Osteoblast (primary cell): ENCODE measurements at regions not wholly inside any gene's neighbourhood (a gene's known extent, or its start where the extent isn't known, plus 50 kb on each side); places are given as distances from the start of the nearest gene placed in this dataset.
A peak's percentile ranks its signal among the peaks of the same experiment; 100 is the strongest.

ENCODE experiments used
- DNase-seq: peaks from one replicate; pipeline ENCODE4 v3.0.0; 2011; ENCODE audit warnings: low spot score, mixed read lengths; ENCODE audit not compliant: insufficient read length; ENCODE audit errors: missing footprints
- H2AFZ ChIP-seq: 2 replicates; pipeline ENCODE4 v1.6.0; 2011; ENCODE audit warnings: mild to moderate bottlenecking, low read length
- H3K27ac ChIP-seq: 2 replicates; pipeline ENCODE4 v1.5.1; 2011; ENCODE audit warnings: mild to moderate bottlenecking, low read depth, low read length, moderate library complexity
- H3K27me3 ChIP-seq: 2 replicates; pipeline ENCODE4 v1.6.0; 2012; ENCODE audit warnings: mild to moderate bottlenecking, control low read depth, inconsistent platforms, low read length, moderate library complexity; ENCODE audit not compliant: insufficient read depth
- H3K36me3 ChIP-seq: 2 replicates; pipeline ENCODE4 v1.5.1; 2011; ENCODE audit warnings: mild to moderate bottlenecking, low read length, control low read depth, moderate library complexity; ENCODE audit not compliant: insufficient read depth
- H3K4me1 ChIP-seq: 2 replicates; pipeline ENCODE4 v1.5.1; 2011; ENCODE audit warnings: mild to moderate bottlenecking, low read length, control low read depth, moderate library complexity; ENCODE audit not compliant: insufficient read depth
- H3K4me2 ChIP-seq: 2 replicates; pipeline ENCODE4 v1.6.0; 2011; ENCODE audit warnings: mild to moderate bottlenecking, low read length; ENCODE audit not compliant: insufficient read depth
- H3K4me3 ChIP-seq: fragments of 200-600 bp; sonication (generic); 3 replicates; pipeline ENCODE4 v1.5.1; 2012; ENCODE audit warnings: mild to moderate bottlenecking, low read length, inconsistent platforms; ENCODE audit not compliant: insufficient read depth
- H3K79me2 ChIP-seq: 2 replicates; pipeline ENCODE4 v1.6.0; 2012; ENCODE audit warnings: mild to moderate bottlenecking, low read length, control low read depth, inconsistent platforms; ENCODE audit not compliant: insufficient read depth
- H3K9me3 ChIP-seq: 2 replicates; pipeline ENCODE4 v1.5.1; 2011; ENCODE audit warnings: low read depth, low read length, control low read depth
- H4K20me1 ChIP-seq: 2 replicates; pipeline ENCODE4 v1.6.0; 2012; ENCODE audit warnings: mild to moderate bottlenecking, low read length, control low read depth; ENCODE audit not compliant: insufficient read depth
- CTCF ChIP-seq: IDR thresholded peaks from 2 replicates; pipeline ENCODE4 v1.5.1; 2011; ENCODE audit warnings: mild to moderate bottlenecking, low read depth, low read length, moderate library complexity; ENCODE audit errors: extremely low read depth

- TF ChIP-seq CTCF = no peak
- no peaks in the 10 kb centered on the region for H4K20me1 ChIP-seq
- H3K27me3 ChIP-seq = no peaks in the 10 kb centered on the region
- peak overlapping the region; percentile 65 for H3K4me2 ChIP-seq
- no peaks in the 10 kb centered on the region for H3K9me3 ChIP-seq
- H3K36me3 ChIP-seq = no peaks in the 10 kb centered on the region
- peak overlapping the region; percentile 35 for H3K4me3 ChIP-seq
- no peak for DNase-seq
- peaks cover 25% of the 10 kb centered on the region for H3K4me1 ChIP-seq
- peak overlapping the region; percentile 49 for H2AFZ ChIP-seq
- peak overlapping the region; percentile 90 for H3K27ac ChIP-seq
- no peaks in the 10 kb centered on the region for H3K79me2 ChIP-seq
Observed at GRCh38 chr7:17043012-17043877, 161.5 kb upstream of the AGR3 start.

DNA sequence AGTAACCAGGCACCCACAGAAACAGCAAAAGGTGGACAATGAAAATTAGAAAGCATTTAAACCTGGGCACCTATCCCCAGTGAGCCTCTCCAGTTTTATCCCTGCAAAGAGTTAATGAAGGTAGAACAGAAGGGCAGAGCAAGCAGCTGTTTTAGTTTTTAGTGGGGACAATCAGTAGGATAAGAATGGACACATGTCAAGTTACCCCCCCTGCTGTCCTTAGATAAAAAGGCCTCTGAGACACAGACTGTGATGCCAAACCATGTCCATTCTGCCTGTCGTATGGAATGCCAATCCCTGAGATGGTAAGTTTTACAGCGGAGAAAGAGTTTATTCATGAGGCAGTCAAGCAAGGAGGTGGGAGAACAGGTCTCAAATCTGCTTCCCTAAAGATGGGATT is 162.6 kb upstream of the AGR3 start:
- no peak for TF ChIP-seq CTCF
- Histone ChIP-seq H4K20me1 (no peaks in the 10 kb centered on the region), H3K79me2 (no peaks in the 10 kb centered on the region), H2AFZ (no peak overlapping the region), H3K4me3 (no peak overlapping the region), H3K4me1 (peaks cover 25% of the 10 kb centered on the region), H3K9me3 (no peaks in the 10 kb centered on the region), H3K27me3 (no peaks in the 10 kb centered on the region), H3K4me2 (no peak overlapping the region), H3K36me3 (no peaks in the 10 kb centered on the region), H3K27ac (no peak overlapping the region)
- DNase-seq = no peak

- no peak overlapping the region for H3K4me3 ChIP-seq
- H2AFZ ChIP-seq = no peak overlapping the region
- H3K36me3 ChIP-seq = no peaks in the 10 kb centered on the region
- no peak overlapping the region for H3K27ac ChIP-seq
- no peak for DNase-seq
- no peaks in the 10 kb centered on the region for H3K9me3 ChIP-seq
- no peaks in the 10 kb centered on the region for H3K27me3 ChIP-seq
- no peak for TF ChIP-seq CTCF
- no peaks in the 10 kb centered on the region for H4K20me1 ChIP-seq
- H3K79me2 ChIP-seq = no peaks in the 10 kb centered on the region
- H3K4me1 ChIP-seq = peaks cover 25% of the 10 kb centered on the region
- no peak overlapping the region for H3K4me2 ChIP-seq
Observed at GRCh38 chr7:17044861-17045260, 163.1 kb upstream of the AGR3 start.

DNA sequence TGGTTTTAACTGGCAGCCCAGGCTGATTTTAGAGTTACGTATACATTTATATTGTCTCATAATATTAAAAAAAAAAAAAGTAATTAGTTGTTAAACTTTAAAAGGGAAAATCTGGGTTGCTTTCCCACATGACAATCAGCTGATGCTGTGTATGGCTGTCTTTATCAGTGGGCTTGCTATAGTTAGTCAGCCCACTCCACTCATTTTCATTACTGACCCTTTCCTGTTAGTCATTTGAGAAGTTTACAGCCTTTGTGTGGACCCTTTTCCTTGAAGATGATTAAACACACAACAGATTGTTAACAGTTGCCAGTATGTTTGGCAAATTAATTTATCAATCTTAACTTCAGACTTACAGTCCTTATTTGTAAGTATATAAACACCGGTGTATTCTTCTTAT is 164.5 kb upstream of the AGR3 start:
- no peak for TF ChIP-seq CTCF
- H3K4me1 ChIP-seq = peaks cover 25% of the 10 kb centered on the region
- H3K36me3 ChIP-seq = no peaks in the 10 kb centered on the region
- H2AFZ ChIP-seq = no peak overlapping the region
- H3K4me3 ChIP-seq = no peak overlapping the region
- no peak for DNase-seq
- no peak overlapping the region for H3K27ac ChIP-seq
- no peaks in the 10 kb centered on the region for H3K79me2 ChIP-seq
- no peaks in the 10 kb centered on the region for H3K27me3 ChIP-seq
- H3K9me3 ChIP-seq = no peaks in the 10 kb centered on the region
- no peak overlapping the region for H3K4me2 ChIP-seq
- no peaks in the 10 kb centered on the region for H4K20me1 ChIP-seq
